ENCODE measurements at regions not wholly inside any gene's neighbourhood (a gene's known extent, or its start where the extent isn't known, plus 50 kb on each side); places are given as distances from the start of the nearest gene placed in this dataset.

- H3K4me1 Mint-ChIP-seq (ENCODE audit: low read depth) = peaks cover 7% of the 10 kb centered on the region
- no peak overlapping the region for H3K4me3 Mint-ChIP-seq
- H3K9me3 Mint-ChIP-seq = no peaks in the 10 kb centered on the region
- DNase-seq (ENCODE audit: low spot score) = no peak
- H3K27me3 Mint-ChIP-seq (ENCODE audit: low read depth) = peaks cover 94% of the 10 kb centered on the region
- no peak overlapping the region for H3K27ac Mint-ChIP-seq
- H3K36me3 Mint-ChIP-seq (ENCODE audit: low read depth) = peaks cover 1% of the 10 kb centered on the region
These were observed 118.7 kb upstream of the BARHL2 start for GRCh38 chr1:90835661-90836344.

GRCh38 chr1:90834886-90835660 lies 118.0 kb upstream of the BARHL2 start:
- H3K9me3 Mint-ChIP-seq = no peaks in the 10 kb centered on the region
- H3K36me3 Mint-ChIP-seq (ENCODE audit: low read depth) = peaks cover 1% of the 10 kb centered on the region
- DNase-seq (ENCODE audit: low spot score) = no peak
- peaks cover 7% of the 10 kb centered on the region for H3K4me1 Mint-ChIP-seq (ENCODE audit: low read depth)
- H3K27ac Mint-ChIP-seq = no peak overlapping the region
- peaks cover 91% of the 10 kb centered on the region for H3K27me3 Mint-ChIP-seq (ENCODE audit: low read depth)
- H3K4me3 Mint-ChIP-seq = no peak overlapping the region

GRCh38 chr1:90834354-90834885 lies 117.3 kb upstream of the BARHL2 start:
- peaks cover 91% of the 10 kb centered on the region for H3K27me3 Mint-ChIP-seq (ENCODE audit: low read depth)
- peaks cover 1% of the 10 kb centered on the region for H3K36me3 Mint-ChIP-seq (ENCODE audit: low read depth)
- H3K4me1 Mint-ChIP-seq (ENCODE audit: low read depth) = peaks cover 7% of the 10 kb centered on the region
- H3K4me3 Mint-ChIP-seq = no peak overlapping the region
- no peak for DNase-seq (ENCODE audit: low spot score)
- H3K9me3 Mint-ChIP-seq = no peaks in the 10 kb centered on the region
- H3K27ac Mint-ChIP-seq = no peak overlapping the region

DNA sequence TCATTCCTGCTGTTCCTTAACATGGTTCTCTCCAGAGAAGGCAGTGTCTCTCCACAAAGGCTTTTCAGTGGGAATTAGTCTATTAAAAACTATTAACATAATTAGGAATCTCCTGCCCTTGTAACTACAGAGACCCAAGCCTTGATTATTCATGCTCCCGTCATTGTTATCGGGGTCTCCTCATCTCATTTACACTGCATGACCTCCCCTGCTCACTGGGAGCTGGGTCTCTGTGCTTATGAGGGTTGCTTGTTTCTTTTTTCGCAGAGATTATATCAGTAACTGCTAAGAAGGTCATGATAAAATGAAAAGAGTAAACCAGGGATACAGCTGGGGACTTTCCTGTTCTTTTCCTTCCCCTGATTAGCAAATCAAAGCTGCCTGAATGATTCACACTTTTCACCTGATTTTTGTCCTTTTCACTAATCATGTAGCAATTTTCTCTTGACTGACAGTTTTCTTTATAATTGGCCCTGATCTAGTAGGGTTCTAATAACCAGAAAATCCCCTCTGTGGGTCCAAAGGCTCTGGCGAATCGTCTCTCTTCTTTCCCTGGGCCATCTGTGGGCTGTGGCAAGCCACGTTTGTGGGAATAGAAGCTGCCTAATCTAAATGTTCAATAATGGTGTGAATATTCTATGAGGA lies 116.5 kb upstream of the BARHL2 start:
- H3K4me3 Mint-ChIP-seq = no peak overlapping the region
- H3K27ac Mint-ChIP-seq = no peak overlapping the region
- peaks cover 6% of the 10 kb centered on the region for H3K4me1 Mint-ChIP-seq (ENCODE audit: low read depth)
- H3K27me3 Mint-ChIP-seq (ENCODE audit: low read depth) = peaks cover 90% of the 10 kb centered on the region
- no peaks in the 10 kb centered on the region for H3K9me3 Mint-ChIP-seq
- H3K36me3 Mint-ChIP-seq (ENCODE audit: low read depth) = peaks cover 1% of the 10 kb centered on the region
- no peak for DNase-seq (ENCODE audit: low spot score)

DNA sequence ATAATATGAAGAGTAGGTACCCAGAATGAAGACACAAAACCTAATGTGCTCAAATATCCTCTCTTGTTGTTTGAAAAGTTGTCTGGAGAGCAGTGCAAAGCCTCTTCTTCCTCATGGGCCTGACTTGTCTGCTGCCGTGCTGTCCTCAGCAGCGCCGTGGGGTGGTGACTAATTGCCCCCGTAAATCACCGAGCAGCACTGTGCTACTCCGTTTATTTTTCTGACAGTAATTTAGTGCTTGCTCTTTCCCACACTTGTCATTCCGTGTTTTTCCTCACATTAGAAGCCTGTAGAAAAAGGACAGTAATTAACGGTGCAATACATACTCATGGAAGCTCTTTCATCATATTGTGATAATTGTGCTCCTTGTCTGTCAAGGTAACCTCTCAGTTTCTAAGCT lies 114.8 kb upstream of the BARHL2 start:
- Mint-ChIP-seq H3K9me3 (no peaks in the 10 kb centered on the region), H3K4me3 (no peak overlapping the region)
- no peak for DNase-seq (ENCODE audit: low spot score)

DNA sequence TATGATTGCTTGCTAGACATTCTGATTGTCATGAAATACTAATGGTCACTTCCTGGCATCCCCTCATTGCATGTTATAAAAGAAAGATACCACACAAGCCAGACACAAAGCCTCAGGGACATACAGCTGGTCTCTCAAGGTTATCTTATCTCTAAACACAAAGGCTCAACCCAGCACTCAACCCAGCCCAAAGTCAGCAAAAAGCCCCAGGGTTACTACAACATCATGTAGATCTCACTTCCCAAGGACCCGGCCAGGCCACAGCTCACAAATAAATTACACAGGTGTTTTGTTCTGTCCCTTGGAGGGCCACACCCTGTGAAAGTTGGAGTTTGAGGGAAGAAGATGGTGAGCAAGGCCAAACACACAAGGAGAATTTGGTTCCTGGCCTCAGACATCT lies 109.7 kb upstream of the BARHL2 start:
- H3K4me3 Mint-ChIP-seq = no peak overlapping the region

More for the DNA sequence above, 114.8 kb upstream of the BARHL2 start:
- Mint-ChIP-seq H3K27ac (no peak overlapping the region), H3K4me1 (ENCODE audit: low read depth) (peaks cover 5% of the 10 kb centered on the region), H3K36me3 (ENCODE audit: low read depth) (peaks cover 1% of the 10 kb centered on the region), H3K27me3 (ENCODE audit: low read depth) (peaks cover 86% of the 10 kb centered on the region)

DNA sequence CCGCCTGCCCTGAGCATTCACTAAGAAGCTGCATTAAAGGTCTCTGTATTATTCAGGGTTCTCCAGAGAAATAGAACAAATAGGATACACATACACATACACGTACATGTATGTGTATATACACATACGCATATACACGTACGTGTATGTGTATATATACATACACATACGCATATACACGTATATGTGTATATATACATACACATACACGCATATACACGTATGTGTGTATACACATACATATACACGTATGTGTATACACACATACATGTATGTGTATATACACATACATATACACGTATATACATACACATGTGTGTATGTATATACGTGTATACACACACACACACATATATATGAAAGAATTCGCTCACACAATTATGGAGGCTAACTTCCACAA lies 108.9 kb upstream of the BARHL2 start:
- H3K27ac Mint-ChIP-seq = no peak overlapping the region
- H3K4me3 Mint-ChIP-seq = no peak overlapping the region
- H3K9me3 Mint-ChIP-seq = no peaks in the 10 kb centered on the region
- DNase-seq (ENCODE audit: low spot score) = no peak
- peaks cover 42% of the 10 kb centered on the region for H3K27me3 Mint-ChIP-seq (ENCODE audit: low read depth)
- no peaks in the 10 kb centered on the region for H3K36me3 Mint-ChIP-seq (ENCODE audit: low read depth)
- no peaks in the 10 kb centered on the region for H3K4me1 Mint-ChIP-seq (ENCODE audit: low read depth)

More for the DNA sequence above, 109.7 kb upstream of the BARHL2 start:
- no peak for DNase-seq (ENCODE audit: low spot score)
- H3K9me3 Mint-ChIP-seq = no peaks in the 10 kb centered on the region
- H3K36me3 Mint-ChIP-seq (ENCODE audit: low read depth) = peaks cover 1% of the 10 kb centered on the region
- H3K27ac Mint-ChIP-seq = no peak overlapping the region
- peaks cover 49% of the 10 kb centered on the region for H3K27me3 Mint-ChIP-seq (ENCODE audit: low read depth)
- no peaks in the 10 kb centered on the region for H3K4me1 Mint-ChIP-seq (ENCODE audit: low read depth)

- Mint-ChIP-seq H3K4me1 (ENCODE audit: low read depth) (no peaks in the 10 kb centered on the region), H3K4me3 (no peak overlapping the region), H3K9me3 (no peaks in the 10 kb centered on the region), H3K36me3 (ENCODE audit: low read depth) (no peaks in the 10 kb centered on the region), H3K27ac (no peak overlapping the region), H3K27me3 (ENCODE audit: low read depth) (peaks cover 30% of the 10 kb centered on the region)
- no peak for DNase-seq (ENCODE audit: low spot score)
These were observed 107.4 kb upstream of the BARHL2 start for GRCh38 chr1:90824551-90824950.

DNA sequence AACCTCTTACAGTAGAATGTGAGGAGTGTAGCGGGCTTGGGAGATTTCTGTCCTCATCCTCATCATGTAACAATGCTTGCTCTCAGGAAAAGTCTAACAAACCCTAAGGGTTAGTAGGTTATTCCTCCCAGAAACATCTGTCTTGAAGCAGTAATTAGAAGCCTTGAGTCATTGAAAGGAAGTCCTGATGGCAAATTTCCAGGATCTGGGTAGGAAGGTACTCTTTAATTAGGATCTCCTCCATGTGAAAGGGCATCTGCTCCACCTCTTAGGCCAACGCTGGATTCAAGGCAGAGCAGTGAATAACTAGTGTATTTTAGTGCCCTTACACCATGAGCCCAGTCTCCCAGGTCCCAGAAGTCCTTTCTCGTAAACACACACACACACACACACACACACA lies 106.6 kb upstream of the BARHL2 start:
- H3K27ac Mint-ChIP-seq = no peak overlapping the region
- peaks cover 23% of the 10 kb centered on the region for H3K27me3 Mint-ChIP-seq (ENCODE audit: low read depth)
- no peak for DNase-seq (ENCODE audit: low spot score)
- no peak overlapping the region for H3K4me3 Mint-ChIP-seq
- H3K9me3 Mint-ChIP-seq = no peaks in the 10 kb centered on the region
- H3K4me1 Mint-ChIP-seq (ENCODE audit: low read depth) = no peaks in the 10 kb centered on the region
- H3K36me3 Mint-ChIP-seq (ENCODE audit: low read depth) = no peaks in the 10 kb centered on the region

- no peaks in the 10 kb centered on the region for H3K36me3 Mint-ChIP-seq (ENCODE audit: low read depth)
- no peak overlapping the region for H3K4me3 Mint-ChIP-seq
- no peaks in the 10 kb centered on the region for H3K4me1 Mint-ChIP-seq (ENCODE audit: low read depth)
- no peak for DNase-seq (ENCODE audit: low spot score)
- no peaks in the 10 kb centered on the region for H3K9me3 Mint-ChIP-seq
- no peak overlapping the region for H3K27ac Mint-ChIP-seq
- peaks cover 15% of the 10 kb centered on the region for H3K27me3 Mint-ChIP-seq (ENCODE audit: low read depth)
These were observed 104.8 kb upstream of the BARHL2 start for GRCh38 chr1:90821788-90822359.

DNA sequence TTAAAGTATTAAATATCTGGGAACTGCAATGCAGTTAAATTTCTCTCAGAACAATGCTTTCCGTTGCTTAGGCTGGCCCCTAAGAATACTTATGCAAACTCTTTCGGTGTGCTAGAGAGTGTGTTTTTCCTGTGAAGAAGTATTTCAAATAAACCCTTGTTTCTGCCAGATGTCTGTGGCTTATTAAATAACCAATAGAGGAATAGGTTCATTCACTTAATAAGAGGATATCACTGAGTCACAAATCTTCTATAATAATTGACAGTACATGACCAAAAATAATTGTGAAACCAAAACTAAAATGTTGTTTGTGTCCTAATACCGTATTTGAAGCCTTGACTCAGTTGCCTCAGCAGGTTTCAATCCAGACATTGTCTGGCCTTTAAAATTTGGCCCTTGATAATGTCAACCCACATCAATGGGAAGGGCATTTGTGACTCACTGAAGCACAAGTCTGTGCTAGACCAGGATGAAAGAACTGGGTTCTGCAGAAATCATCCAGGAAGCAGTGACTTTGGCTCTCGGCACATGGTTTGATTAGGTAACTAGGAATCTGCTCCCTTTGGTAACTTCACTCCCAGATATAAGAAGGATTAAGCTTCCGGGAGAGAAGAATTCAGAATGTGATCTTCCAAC lies 104.2 kb upstream of the BARHL2 start:
- no peaks in the 10 kb centered on the region for H3K36me3 Mint-ChIP-seq (ENCODE audit: low read depth)
- H3K4me3 Mint-ChIP-seq = no peak overlapping the region
- no peaks in the 10 kb centered on the region for H3K9me3 Mint-ChIP-seq
- no peak overlapping the region for H3K27ac Mint-ChIP-seq
- DNase-seq (ENCODE audit: low spot score) = no peak
- no peaks in the 10 kb centered on the region for H3K4me1 Mint-ChIP-seq (ENCODE audit: low read depth)
- H3K27me3 Mint-ChIP-seq (ENCODE audit: low read depth) = peaks cover 15% of the 10 kb centered on the region

DNA sequence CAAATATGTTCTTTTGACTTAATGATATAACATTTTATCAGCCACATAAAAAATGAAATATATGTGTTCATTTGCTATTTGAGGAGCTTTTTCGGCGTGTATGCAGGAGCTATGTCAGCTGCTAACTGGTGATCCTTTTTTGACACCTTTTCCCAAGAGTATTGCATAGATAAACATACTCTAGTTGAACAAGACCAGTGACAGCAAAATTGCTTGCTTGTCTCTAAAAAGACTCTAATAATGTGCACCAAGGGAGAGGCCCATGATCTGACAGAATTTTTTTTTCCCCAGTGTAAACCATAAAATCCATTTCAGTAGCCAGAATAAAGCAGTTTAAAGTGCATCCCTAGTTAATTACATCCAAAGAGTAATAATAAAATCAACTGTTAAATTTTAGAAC lies 103.6 kb upstream of the BARHL2 start:
- H3K4me1 Mint-ChIP-seq (ENCODE audit: low read depth) = no peaks in the 10 kb centered on the region
- no peaks in the 10 kb centered on the region for H3K9me3 Mint-ChIP-seq
- no peak overlapping the region for H3K27ac Mint-ChIP-seq
- no peaks in the 10 kb centered on the region for H3K36me3 Mint-ChIP-seq (ENCODE audit: low read depth)
- peaks cover 15% of the 10 kb centered on the region for H3K27me3 Mint-ChIP-seq (ENCODE audit: low read depth)
- no peak overlapping the region for H3K4me3 Mint-ChIP-seq
- no peak for DNase-seq (ENCODE audit: low spot score)

DNA sequence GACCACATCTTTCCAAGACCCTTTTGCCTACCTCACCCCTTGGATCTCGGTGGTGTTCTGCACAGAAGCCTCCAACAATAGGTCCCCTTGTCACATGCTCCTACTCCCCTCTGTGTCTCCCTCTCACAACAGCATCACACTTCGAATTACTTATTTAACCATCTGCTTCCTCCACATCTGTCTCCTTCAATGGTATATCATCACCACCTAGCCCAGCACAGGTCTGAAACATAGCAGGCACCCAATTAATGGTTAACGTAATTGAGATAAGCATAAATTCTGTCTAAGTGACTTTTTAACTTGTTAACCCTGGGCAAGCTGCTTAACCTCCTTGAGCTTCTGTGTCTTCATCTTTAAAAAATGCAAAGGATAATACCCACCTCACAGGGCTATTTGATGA lies 100.3 kb upstream of the BARHL2 start:
- Mint-ChIP-seq H3K27ac (no peak overlapping the region), H3K9me3 (no peaks in the 10 kb centered on the region), H3K4me1 (ENCODE audit: low read depth) (no peaks in the 10 kb centered on the region), H3K4me3 (no peak overlapping the region), H3K27me3 (ENCODE audit: low read depth) (peaks cover 3% of the 10 kb centered on the region), H3K36me3 (ENCODE audit: low read depth) (no peaks in the 10 kb centered on the region)
- no peak for DNase-seq (ENCODE audit: low spot score)

Measured in T-helper 2 cell treated with Interferon-gamma antibody and Interleukin-4, amounts not matched to agents 5 μg/mL and 100 μg/mL, for 36 hours (primary cell).